ENCODE measurements at regions not wholly inside any gene's neighbourhood (a gene's known extent, or its start where the extent isn't known, plus 50 kb on each side); places are given as distances from the start of the nearest gene placed in this dataset.
"Not testable (repeated sequence)": the region's sequence is repeated elsewhere in the genome, so short reads cannot be mapped to it uniquely, and the experiment has no call there.

DNA sequence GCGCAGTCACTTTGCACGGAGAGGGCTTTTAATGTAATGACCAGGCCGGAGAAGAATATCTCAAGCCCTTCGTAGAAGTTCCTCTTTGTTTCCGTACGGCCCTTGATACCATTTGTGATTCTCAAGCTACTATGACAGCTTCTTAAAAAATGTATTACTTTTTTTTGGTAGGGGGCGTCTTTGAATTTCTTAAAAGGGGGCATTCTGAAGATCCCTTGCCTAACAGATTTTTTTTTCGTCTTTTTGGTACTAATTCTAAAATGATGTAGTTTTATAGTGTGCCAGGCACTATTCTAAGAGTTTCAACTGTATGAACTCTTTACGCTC is 614.0 kb downstream of the MCTP2 start:
- no peak for DNase-seq

DNA sequence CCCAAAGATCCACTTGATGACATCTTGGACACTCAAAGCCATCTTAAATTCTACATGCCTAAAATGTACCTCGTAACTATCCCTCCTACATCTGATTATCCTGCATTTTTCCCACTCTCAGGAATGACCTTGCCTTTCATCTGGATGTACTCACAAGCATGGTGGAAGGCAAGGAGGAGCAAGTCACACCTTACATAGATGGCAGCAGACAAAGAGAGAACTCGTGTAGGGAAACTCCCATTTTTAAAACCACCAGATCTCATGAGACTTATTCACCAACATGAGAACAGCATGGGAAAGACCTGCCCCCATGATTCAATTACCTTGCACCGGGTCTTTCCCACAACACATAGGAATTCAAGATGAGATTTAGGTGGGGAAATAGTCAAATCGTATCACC is 616.0 kb downstream of the MCTP2 start:
- DNase-seq = no peak

DNA sequence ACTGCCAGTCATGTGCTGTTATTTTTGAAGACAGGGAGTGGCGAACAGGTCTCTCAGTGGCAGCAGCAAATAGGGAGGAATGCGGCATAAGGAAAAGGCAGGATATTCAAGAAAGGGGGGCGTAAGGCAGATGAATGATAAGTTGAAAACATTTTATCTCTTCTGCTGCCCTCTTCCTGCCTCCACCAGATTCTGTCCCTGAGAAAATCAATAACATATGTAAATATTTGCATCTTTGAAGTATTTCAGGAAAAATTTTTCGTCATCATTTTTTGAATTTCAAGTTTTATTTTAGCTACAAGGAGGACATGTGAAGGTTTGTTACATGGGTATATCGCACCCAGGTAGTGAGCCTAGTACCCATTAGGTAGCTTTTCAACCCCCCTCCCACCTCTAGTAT is 616.7 kb downstream of the MCTP2 start:
- DNase-seq = no peak

DNA sequence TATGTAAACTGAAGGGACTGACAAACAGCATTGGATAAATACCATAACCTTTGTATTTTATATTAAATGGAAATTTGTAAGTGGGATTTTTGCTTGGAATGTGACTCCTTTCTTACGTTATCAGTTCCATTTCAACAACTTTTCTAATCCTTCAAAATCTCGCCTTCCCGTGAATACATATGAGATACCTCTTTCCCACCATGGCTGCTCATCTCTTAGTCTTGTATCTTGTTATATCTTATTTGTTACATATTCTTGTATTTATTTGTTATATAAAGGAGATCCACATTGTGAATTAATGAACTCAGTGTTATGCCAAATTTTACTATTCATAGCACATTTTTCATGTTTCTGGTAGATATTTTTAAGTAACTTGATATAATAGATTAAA is 623.7 kb downstream of the MCTP2 start:
- no peak for DNase-seq

DNA sequence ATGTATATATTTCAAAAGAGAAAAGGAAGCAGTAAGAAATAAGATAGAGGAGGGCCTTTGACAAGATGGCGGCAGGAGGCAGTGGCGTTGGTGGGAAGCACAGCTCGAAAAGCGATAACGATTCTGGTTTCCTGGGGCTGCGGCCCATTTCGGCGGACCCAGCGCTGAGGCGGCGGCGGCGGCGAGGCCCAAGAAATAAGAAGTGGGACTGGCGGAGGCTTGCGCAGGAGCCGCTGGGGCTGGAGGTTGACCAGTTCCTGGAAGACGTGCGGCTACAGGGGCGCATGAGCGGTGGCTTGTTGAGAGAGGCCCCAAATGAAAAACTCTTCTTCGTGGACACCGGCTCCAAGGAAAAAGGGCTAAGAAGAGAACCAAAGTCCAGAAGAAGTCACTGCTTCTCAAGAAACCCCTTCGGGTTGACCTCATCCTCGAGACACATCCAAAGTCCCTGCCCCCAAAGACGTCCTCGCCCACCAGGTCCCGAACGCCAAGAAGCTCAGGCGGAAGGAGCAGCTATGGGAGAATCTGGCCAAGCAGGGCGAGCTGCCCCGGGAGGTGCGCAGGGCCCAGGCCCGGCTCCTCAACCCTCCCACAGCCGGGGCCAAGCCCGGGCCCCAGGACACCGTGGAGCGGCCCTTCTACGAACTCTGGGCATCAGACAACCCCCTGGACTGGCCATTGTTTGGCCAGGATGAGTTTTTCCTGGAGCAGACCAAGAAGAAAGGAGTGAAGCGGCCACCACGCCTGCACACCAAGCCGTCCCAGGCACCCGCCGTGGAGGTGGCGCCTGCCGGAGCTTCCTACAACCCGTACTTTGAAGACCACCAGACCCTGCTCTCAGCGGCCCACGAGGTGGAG is 624.3 kb downstream of the MCTP2 start:
- no peak for DNase-seq

DNA sequence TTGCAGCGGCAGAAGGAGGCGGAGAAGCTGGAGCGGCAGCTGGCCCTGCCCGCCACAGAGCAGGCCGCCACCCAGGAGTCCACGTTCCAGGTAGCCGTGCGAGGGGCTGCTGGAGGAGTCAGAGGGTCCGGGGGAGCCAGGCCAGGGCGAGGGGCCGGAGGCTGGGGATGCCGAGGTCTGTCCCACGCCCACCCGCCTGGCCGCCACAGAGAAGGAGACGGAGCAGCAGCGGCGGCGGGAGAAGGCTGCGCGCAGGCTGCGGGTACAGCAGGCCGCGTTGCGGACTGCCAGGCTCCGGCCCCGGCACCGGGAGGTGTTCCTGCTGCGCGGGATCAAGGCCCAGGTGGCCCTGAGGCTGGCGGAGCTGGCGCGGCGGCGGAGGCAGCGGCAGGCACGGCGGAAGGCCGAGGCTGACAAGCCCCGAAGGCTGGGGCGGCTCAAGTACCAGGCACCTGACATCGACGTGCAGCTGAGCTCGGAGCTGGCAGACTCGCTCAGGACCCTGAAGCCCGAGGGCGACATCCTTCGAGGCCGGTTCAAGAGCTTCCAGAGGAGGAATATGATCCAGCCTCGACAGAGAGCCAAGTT is 625.0 kb downstream of the MCTP2 start:
- DNase-seq = no peak

DNA sequence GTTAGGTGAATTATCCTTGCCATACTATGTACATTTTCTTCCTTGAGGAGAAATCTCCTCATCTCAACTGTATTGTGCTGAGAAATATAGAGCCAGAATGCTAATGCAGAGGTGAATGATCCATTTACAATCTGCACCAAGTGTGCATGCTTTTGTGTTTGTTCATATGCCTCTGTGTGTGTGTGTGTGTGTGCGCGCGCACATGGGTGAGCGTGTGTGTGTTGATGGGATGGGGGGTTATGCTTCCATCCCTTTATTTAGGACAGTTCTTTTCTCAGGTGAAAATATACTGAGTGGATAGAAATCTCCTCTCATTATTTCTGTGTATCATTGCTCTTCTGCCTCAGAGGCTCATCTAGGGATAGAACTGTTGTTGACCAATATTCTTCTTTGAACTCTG is 626.1 kb downstream of the MCTP2 start:
- DNase-seq = no peak

DNA sequence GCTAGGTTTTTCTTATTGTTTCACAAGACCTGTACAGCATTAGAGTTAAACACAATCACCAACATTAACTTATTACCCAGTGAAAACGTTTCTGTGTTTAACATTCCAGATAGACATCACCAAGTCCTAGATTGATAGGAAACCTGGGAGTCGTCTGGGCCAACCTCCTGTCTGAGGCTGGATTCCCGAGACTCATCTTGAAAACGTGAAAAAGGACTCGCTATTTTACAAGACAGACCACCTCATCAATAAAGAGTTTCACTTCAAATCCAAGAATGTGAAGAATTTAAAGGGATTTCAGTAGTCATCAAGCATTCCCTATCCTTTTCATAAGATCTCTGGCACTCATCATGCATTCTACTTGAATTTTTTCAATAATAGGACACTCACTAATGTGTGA is 626.6 kb downstream of the MCTP2 start:
- DNase-seq = no peak

DNA sequence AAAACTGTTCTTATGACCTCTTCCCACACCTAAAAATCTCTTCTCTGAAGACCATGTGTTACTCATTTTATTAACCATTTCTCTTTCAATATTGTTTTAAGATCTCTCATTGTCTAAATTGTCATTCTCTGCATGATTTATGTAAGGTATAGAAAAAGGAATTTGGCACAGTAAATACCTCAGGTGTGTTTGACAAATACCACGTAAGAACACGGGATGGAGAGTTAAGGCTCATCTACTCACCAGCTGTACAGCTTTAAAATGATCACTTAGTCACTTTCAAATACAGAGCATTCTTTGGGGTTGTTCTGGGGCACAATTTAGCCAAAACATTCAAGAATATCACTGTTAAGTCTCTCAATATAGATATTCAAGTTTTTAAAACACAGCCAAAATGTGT is 627.1 kb downstream of the MCTP2 start:
- DNase-seq = no peak

DNA sequence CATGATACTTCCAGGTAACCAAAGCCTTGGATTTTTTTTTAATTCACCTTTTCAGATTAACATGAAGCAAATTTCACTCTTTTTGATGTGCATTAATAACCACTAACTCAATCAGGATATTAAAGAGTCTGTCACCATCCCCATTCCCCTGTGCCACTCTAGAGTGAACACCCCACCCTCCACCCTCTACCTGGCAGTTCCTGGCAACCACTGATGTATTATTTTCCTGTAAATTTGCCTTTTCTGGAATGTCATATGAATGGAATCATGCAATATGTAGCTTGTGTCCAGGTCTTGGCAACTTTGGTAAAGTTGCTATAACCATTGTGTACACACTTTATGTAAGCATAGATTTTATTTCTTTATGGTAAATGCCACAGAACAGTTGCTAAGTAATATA is 627.6 kb downstream of the MCTP2 start:
- no peak for DNase-seq

DNA sequence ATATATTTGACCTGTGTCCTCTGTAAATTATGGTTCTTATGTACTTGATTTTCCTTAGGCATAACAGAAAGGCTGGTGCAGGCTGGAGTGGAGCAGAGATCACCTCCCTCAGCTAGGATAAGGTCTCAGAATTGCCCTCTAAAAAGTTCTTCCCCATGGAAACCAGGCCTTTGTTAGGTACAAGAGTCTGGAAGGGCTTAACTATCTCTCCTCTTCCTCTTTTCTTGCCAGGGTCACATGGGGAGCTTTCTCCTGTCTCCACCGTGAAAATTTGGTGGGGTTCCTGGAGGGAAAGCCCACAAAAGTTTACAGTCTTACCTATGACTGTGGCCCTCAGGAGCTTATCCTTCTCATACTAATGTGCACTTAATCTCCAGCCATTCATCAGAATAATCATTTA is 633.2 kb downstream of the MCTP2 start:
- no peak for DNase-seq

DNA sequence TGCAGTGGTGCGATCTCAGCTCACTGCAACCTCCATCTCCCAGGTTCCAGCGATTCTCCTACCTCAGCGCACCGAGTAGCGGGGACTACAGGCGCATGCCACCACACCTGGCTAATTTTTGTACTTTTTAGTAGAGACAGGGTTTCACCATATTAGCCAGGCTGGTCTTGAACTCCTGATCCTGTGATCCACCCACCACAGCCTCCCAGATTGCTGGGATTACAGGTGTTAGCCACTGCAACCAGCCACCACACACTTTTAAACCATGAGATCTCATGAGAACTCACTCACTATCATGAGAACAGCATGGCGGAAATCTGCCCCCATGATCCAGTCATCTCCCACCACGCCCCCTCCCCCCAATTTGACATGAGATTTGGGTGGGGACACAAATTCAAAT is 636.9 kb downstream of the MCTP2 start:
- DNase-seq = not testable (repeated sequence)

DNA sequence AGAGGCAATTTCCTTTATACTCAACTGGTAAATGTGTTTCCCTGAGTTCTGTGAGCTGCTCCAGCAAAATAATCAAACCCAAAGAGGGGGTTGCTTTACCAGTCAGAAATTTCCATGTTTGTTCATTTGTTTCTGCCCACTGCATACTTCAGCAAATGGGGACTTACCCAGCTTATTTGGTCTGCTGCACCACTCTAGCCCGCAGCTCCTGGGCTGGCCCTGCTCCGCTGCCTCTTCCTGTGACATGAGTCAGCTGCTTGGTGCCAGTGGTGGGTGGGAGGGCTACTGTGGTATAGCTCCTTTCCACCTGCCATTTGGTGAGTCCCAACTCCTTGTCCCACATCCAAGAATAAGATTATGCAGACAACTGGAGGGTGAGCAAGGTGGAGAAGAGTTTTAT is 644.2 kb downstream of the MCTP2 start:
- DNase-seq = no peak

DNA sequence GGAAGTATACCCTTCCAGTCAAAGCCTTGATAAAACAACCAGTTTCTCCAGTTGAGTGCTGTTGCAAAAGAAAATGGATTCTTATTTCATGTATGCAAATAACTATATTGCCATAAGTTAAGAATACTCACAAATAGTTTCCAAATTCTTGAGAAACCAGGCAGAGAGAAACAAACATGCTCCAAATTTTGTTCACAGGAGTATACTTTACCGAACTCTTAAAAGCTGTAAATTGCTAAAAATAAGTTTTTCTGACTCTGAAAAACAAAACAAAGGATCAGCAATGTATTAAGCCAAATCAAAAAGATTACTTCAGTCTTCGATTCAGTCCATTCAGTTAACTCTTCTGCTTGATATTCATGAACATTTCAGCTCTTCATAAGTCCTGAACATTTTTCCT is 646.5 kb downstream of the MCTP2 start:
- no peak for DNase-seq

DNA sequence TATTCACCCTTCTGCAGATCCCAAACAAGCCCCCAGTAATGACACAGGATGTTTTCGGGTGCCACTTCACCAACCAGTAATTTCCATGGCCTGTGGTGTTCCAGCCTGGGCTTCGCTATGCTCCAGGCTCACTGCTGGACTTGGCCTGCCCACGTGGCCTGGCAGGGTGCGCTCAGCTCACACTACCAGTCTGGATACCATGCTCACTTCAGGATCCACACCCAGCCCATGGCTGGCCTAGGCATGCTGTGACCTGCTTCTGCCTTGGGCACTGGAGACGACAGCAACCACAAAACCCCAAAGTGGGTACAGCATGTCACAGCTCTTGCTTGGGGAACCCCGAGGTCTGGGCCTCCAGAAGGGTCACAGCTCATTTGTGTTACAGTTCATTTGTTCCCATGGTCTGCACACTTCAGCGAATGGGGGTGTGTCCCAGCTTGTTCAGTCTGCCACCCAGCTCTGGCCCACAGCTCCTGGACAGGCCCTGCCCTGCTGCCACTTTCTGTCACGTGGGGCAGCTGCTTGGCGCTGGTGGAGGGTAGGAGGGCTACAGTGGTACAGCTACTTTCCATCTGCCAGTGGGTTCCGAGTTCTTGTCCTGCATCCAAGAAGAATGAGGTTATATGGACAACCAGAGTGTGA is 650.8 kb downstream of the MCTP2 start:
- no peak for DNase-seq

DNA sequence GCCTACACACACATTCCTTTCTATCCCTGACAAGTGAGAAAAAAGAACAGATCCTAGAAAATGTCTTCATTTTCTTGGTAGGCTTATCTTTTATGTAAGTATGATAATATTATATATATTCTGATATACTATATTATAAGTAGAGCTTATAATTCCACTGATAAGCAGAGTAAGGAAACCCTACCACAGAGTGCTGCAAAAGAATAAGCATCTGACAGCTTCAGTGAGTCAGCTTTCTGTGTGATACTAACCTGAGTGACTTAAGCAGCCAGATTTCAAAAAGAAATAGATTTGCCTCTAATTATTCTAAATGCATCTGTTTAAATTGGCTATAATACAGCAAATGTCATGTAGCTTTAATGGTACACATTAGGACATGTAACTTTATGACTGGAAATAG is 656.0 kb downstream of the MCTP2 start:
- DNase-seq = no peak

DNA sequence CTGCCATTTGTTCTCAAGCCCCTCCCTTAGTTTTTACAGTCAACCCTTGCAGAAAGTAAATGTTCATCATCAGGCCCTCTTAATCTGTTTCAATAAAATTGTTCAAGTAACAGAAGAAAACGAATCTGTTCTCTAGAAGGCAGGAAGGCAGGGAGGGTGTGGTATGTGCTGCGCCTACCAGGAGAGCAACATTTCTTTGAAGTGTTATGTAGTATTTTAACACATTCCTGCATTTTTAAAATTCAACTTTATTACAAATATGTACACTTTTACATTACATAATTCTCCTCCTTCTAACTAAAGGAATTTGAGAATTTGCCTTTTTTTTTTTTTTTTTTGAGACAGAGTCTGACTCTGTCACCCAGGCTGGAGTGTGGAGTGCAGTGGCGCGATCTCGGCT is 657.8 kb downstream of the MCTP2 start:
- no peak for DNase-seq

DNA sequence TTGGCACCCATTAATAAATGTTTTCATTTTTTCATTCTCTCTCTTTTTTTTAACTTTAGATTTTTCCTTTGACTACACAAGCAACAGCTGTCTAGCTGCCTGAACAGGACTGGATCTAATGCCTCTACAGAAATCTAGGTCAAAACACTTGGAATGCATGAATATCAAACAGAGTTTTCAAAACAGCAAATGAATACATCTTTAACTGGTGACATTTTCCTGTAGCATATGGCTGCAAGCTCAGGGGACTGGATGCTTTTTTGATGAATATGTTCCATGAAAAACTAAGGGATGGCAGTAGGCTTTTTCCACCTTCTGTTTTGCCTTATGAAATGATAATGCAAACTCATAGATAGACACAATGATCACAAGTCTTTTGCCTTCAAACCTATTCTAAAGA is 661.7 kb downstream of the MCTP2 start:
- no peak for DNase-seq

DNA sequence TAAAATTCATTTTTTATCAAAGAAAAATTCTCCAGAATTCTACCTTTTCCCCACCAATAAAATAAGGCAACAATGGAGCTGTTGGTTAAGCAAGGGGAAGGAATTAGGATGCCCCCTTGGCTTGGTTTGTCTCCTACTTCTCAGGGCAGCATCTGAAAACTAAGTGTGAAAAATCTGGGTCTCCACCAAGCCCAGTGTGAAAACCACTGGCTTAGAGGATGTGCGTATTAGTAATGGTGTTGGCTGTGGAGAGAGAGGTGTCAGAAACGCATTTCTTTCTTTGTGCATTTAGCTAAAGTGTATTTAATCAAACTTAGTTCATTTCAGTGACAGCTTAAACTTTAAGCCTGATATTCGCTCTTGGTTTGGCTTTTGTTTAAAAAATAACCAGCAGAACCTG is 662.7 kb downstream of the MCTP2 start:
- no peak for DNase-seq

DNA sequence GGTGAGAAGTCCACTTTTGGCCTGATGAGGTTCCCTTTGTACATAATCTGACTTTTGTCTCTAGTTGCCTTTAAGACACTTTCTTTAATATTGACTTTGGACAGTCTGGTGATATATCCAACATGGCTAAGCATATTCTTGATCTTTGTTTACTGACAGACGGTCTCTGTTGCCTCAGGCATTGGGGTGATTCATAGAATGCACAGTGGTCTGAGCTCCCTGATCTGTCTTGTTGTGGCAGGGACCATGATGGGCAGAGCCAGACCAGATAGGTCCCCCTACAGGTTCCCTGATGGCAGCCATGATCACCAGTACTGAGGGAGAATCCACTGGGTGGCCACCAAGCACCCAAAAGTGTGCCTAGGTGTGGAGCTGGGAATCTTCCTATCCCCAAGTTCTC is 678.1 kb downstream of the MCTP2 start:
- no peak for DNase-seq

DNA sequence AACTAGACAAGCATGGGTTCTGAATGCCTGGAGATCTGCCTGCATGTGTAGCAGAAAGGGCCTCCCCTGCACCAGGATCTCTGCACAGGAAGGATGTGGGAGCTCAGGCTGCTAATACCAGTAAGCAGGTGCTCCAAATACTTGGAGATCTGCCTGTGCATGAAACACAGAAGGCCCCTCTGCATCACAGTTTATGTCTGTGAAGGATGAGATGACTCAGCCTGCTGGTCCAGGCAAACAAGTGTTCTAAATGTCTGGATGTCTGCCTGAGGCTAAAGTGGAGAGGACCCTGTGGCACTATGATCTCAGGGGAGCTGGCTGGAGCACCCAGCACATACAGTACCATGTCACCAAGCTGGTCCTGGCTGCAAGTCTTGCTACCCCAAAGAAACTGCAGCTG is 678.8 kb downstream of the MCTP2 start:
- no peak for DNase-seq

DNA sequence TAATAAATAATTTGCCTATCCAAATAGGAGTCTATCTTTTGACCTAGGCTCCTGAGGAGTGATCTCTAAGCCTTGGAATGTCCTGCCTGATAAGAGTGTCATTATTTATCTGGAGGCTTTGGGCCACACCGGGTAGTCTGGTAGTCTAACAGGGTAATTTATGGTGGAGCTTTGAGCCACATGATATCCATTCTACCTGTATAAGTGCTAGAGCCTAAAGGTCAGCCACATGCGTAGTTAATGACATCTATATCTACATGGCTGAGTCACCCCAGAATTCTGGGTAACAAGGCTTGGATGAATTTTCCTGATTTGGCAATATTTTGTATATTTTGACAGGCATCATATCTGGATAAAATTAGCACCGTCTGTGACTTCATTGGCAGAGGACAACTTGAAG is 681.4 kb downstream of the MCTP2 start:
- DNase-seq = no peak

DNA sequence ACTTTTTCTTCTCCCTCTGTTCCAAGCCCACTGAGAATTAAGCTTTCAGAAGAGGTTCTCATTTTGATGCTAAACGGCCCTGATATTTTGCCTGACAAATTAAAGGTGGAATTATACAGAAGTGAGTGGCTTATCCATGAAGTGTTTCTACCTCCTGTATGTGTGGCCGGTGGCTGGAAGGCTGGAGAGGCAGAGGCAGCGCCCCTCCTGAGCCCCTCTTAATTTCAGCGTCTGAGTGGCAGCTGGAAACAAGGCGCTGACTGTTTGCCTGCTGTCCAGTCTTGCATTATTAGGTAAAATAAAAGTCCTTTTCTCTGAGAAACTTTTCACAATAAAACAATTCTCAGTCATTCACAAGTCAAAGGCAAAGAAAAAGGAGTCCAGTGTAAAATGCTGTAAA is 685.7 kb downstream of the MCTP2 start:
- DNase-seq = no peak

DNA sequence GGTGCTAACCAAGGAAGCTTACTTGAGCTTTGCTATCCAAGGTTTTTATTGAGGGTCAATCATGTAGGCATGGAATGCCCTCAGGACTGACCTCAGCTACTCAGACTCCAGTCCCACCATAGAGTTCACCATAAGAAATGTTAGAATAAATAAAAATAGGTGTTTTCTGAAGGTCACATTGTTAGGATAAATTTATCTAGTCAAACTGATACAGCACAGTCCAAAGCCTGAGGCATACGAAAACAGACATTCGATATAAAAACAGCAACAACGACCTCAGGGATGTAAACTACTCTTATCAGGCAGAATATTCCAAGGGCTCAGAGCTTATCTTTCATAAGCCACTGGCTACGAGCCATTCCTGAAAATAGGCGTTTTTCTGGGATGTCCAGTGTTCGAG is 690.6 kb downstream of the MCTP2 start:
- no peak for DNase-seq

Measured in tongue (tissue), 1 donor.